GM12875 (cell line): ENCODE measurements at regions not wholly inside any gene's neighbourhood (a gene's known extent, or its start where the extent isn't known, plus 50 kb on each side); places are given as distances from the start of the nearest gene placed in this dataset.

ENCODE experiments used
- H3K4me3 ChIP-seq: one replicate; pipeline ENCODE4 v1.5.1; 2011; ENCODE audit warnings: low read depth, low read length, control low read depth
- CTCF ChIP-seq: IDR thresholded peaks from 2 replicates; pipeline ENCODE4 v1.5.1; 2011; ENCODE audit warnings: low read depth, mild to moderate bottlenecking, control low read depth, inconsistent platforms, low read length, moderate library complexity, borderline replicate concordance; ENCODE audit not compliant: insufficient read depth

GRCh38 chr1:68653882-68654281 lies 157.0 kb upstream of the DEPDC1 start:
- no peak for TF ChIP-seq CTCF
- H3K4me3 ChIP-seq, result no peak overlapping the region

GRCh38 chr1:68673771-68674170 lies 176.9 kb upstream of the DEPDC1 start:
- TF ChIP-seq CTCF, result no peak
- no peak overlapping the region for H3K4me3 ChIP-seq

GRCh38 chr1:68675336-68675735 lies 178.5 kb upstream of the DEPDC1 start:
- H3K4me3 ChIP-seq, result no peak overlapping the region
- TF ChIP-seq CTCF, result no peak

GRCh38 chr1:68677684-68678351 lies 180.9 kb upstream of the DEPDC1 start:
- H3K4me3 ChIP-seq, result no peak overlapping the region
- TF ChIP-seq CTCF, result no peak

GRCh38 chr1:68696221-68696620 lies 199.3 kb upstream of the DEPDC1 start:
- no peak for TF ChIP-seq CTCF
- H3K4me3 ChIP-seq, result peak overlapping the region; percentile 2

GRCh38 chr1:68703921-68704354 lies 207.1 kb upstream of the DEPDC1 start:
- H3K4me3 ChIP-seq, result no peak overlapping the region
- TF ChIP-seq CTCF, result no peak

GRCh38 chr1:68704800-68705443 lies 208.0 kb upstream of the DEPDC1 start:
- H3K4me3 ChIP-seq, result no peak overlapping the region
- no peak for TF ChIP-seq CTCF
